Fibroblast of lung (primary cell): ENCODE measurements at regions not wholly inside any gene's neighbourhood (a gene's known extent, or its start where the extent isn't known, plus 50 kb on each side); places are given as distances from the start of the nearest gene placed in this dataset.

Source experiments
- DNase-seq, 2 donors: peaks; one replicate each; pipeline versions ENCODE4 v3.0.0 to v3.0.0-alpha.2; 2010; ENCODE audit warnings: low read depth in 2 of 2
- H2AFZ ChIP-seq: 2 replicates; pipeline ENCODE4 v1.5.1; 2012; ENCODE audit warnings: low read length, control low read depth, inconsistent platforms
- H3K27ac ChIP-seq: 2 replicates; pipeline ENCODE4 v1.5.1; 2011; ENCODE audit warnings: low read length, control low read depth; ENCODE audit not compliant: insufficient read depth
- H3K27me3 ChIP-seq: 2 replicates; pipeline ENCODE4 v1.5.1; 2011; ENCODE audit warnings: mild to moderate bottlenecking, low read length; ENCODE audit not compliant: control insufficient read depth, insufficient read depth
- H3K36me3 ChIP-seq: 2 replicates; pipeline ENCODE4 v1.5.1; 2011; ENCODE audit warnings: low read length; ENCODE audit not compliant: control insufficient read depth, insufficient read depth
- H3K4me1 ChIP-seq: 2 replicates; pipeline ENCODE4 v1.5.1; 2011; ENCODE audit warnings: low read length; ENCODE audit not compliant: control insufficient read depth, insufficient read depth; ENCODE audit errors: extremely low read depth
- H3K4me2 ChIP-seq: 2 replicates; pipeline ENCODE4 v1.5.1; 2011; ENCODE audit warnings: low read length, control low read depth; ENCODE audit not compliant: insufficient read depth; ENCODE audit errors: extremely low read depth
- H3K4me3 ChIP-seq, 4 experiments: fragments of 200-600 bp in 1 of 4; sonication (generic) in 1 of 4; replicated peaks in 1 of 4; 2 replicates each; pipeline ENCODE4 v1.5.1; 2011 to 2016; ENCODE audit warnings: low read length in 4 of 4, low read depth in 3 of 4, mild to moderate bottlenecking in 3 of 4, control low read depth in 2 of 4, inconsistent platforms in 1 of 4, mixed read lengths in 1 of 4; ENCODE audit not compliant: insufficient read depth in 1 of 4; ENCODE audit errors: control extremely low read depth in 1 of 4
- H3K79me2 ChIP-seq: 2 replicates; pipeline ENCODE4 v1.5.1; 2012; ENCODE audit warnings: mild to moderate bottlenecking, low read length, inconsistent platforms; ENCODE audit not compliant: control insufficient read depth, insufficient read depth
- H3K9ac ChIP-seq: 2 replicates; pipeline ENCODE4 v1.5.1; 2011; ENCODE audit warnings: mild to moderate bottlenecking, low read length, control low read depth; ENCODE audit not compliant: insufficient read depth
- H3K9me3 ChIP-seq: 2 replicates; pipeline ENCODE4 v1.5.1; 2012; ENCODE audit warnings: low read depth, low read length; ENCODE audit not compliant: control insufficient read depth, insufficient read depth
- H4K20me1 ChIP-seq: 2 replicates; pipeline ENCODE4 v1.5.1; 2011; ENCODE audit warnings: low read length; ENCODE audit not compliant: control insufficient read depth, insufficient read depth; ENCODE audit errors: extremely low read depth
- CTCF ChIP-seq, 2 donors: IDR thresholded peaks in 1 of 2; conservative IDR thresholded peaks in 1 of 2; 1 replicate in 1 of 2; 2 replicates in 1 of 2; pipeline ENCODE4 v1.5.1; 2011 to 2012; ENCODE audit warnings: low read length in 2 of 2, control low read depth in 1 of 2, inconsistent platforms in 1 of 2, low read depth in 1 of 2, mild to moderate bottlenecking in 1 of 2
- EZH2 ChIP-seq: IDR thresholded peaks from 2 replicates; pipeline ENCODE4 v1.5.1; 2012; ENCODE audit warnings: low read length, control low read depth, mild to moderate bottlenecking; ENCODE audit errors: missing control alignments

- DNase-seq = no peak
- no peaks in the 10 kb centered on the region for H4K20me1 ChIP-seq
- H3K9ac ChIP-seq = no peak overlapping the region
- no peaks in the 10 kb centered on the region for H3K36me3 ChIP-seq
- H3K9me3 ChIP-seq = no peaks in the 10 kb centered on the region
- no peak overlapping the region for H3K4me2 ChIP-seq
- H3K27me3 ChIP-seq = no peaks in the 10 kb centered on the region
- no peak overlapping the region for H2AFZ ChIP-seq
- H3K79me2 ChIP-seq = no peaks in the 10 kb centered on the region
- H3K27ac ChIP-seq = no peak overlapping the region
- TF ChIP-seq CTCF (conservative IDR thresholded peaks at IDR 0.05 in 1 of 2, IDR thresholded peaks at IDR 0.05 in 1 of 2; ENCODE audit: low read depth in 1 of 2, low read length in 2 of 2) (no peak), EZH2 (no peak)
- no peaks in the 10 kb centered on the region for H3K4me1 ChIP-seq
- no peak overlapping the region for H3K4me3 ChIP-seq
Observed at GRCh38 chr16:80375513-80375912, 165.3 kb upstream of the DYNLRB2 start.

- Histone ChIP-seq H4K20me1 (no peaks in the 10 kb centered on the region), H3K4me1 (no peaks in the 10 kb centered on the region), H3K4me2 (no peak overlapping the region), H3K27me3 (no peaks in the 10 kb centered on the region), H3K27ac (no peak overlapping the region), H2AFZ (no peak overlapping the region), H3K9ac (no peak overlapping the region), H3K36me3 (no peaks in the 10 kb centered on the region), H3K4me3 (no peak overlapping the region), H3K9me3 (no peaks in the 10 kb centered on the region), H3K79me2 (no peaks in the 10 kb centered on the region)
- DNase-seq = peak in 1 of 2 donors; percentile 11
- no peak for TF ChIP-seq EZH2
- TF ChIP-seq CTCF (conservative IDR thresholded peaks at IDR 0.05 in 1 of 2, IDR thresholded peaks at IDR 0.05 in 1 of 2; ENCODE audit: low read depth in 1 of 2, low read length in 2 of 2) = no peak
Observed at GRCh38 chr16:80372341-80372740, 168.5 kb upstream of the DYNLRB2 start.

GRCh38 chr16:80369138-80369958 is 171.4 kb upstream of the DYNLRB2 start:
- Histone ChIP-seq H3K27me3 (no peaks in the 10 kb centered on the region), H3K4me1 (no peaks in the 10 kb centered on the region), H4K20me1 (no peaks in the 10 kb centered on the region), H2AFZ (no peak overlapping the region), H3K36me3 (no peaks in the 10 kb centered on the region), H3K4me2 (no peak overlapping the region), H3K9ac (no peak overlapping the region), H3K4me3 (no peak overlapping the region), H3K79me2 (no peaks in the 10 kb centered on the region), H3K27ac (no peak overlapping the region), H3K9me3 (no peaks in the 10 kb centered on the region)
- peak; percentile 59 to 64 for DNase-seq
- TF ChIP-seq CTCF (conservative IDR thresholded peaks at IDR 0.05 in 1 of 2, IDR thresholded peaks at IDR 0.05 in 1 of 2; ENCODE audit: low read depth in 1 of 2, low read length in 2 of 2) (peak; percentile 68 to 78), EZH2 (no peak)
